A549 (cell line): ENCODE measurements at regions not wholly inside any gene's neighbourhood (a gene's known extent, or its start where the extent isn't known, plus 50 kb on each side); places are given as distances from the start of the nearest gene placed in this dataset.

Experiments used
- ATAC-seq, 2 experiments: fragments of 200-7000 bp in 1 of 2; fragments of >200 bp in 1 of 2; cut with Nextera tagmentation in 1 of 2; cut with Tn5 transposase in 1 of 2; 3 replicates each; pipeline versions ENCODE4 v1.8.0 to v1.9.1; 2018 to 2020; ENCODE audit warnings: mild to moderate bottlenecking in 1 of 2, moderate library complexity in 1 of 2
- CTCF ChIA-PET: fragments of 300-600 bp; sonication (Branson Sonifier 250); formaldehyde crosslinking; extraction: SDS; loops from one replicate; lab custom pipeline; 2021; ENCODE audit warnings: antibody characterized with exemption, inconsistent platforms; lab: Yijun Ruan, JAX
- POLR2A ChIA-PET: fragments of 350-600 bp; formaldehyde crosslinking; extraction: SDS; loops from one replicate; lab custom pipeline; 2021; ENCODE audit warnings: antibody characterized with exemption, inconsistent platforms; lab: Yijun Ruan, JAX
- DNase-seq, 2 experiments: peaks; one replicate each; pipeline versions ENCODE4 v3.0.0 to v3.0.0-alpha.2; 2011 to 2016; ENCODE audit warnings: low read depth in 1 of 2, low spot score in 1 of 2
- FAIRE-seq: peaks from 2 replicates; lab custom pipeline; 2011; peaks lifted over from hg19 to GRCh38; lab: Jason Lieb, UNC
- H3K27ac ChIP-seq, 2 experiments: fragments of >200 bp; sonication (Bioruptor Twin); formaldehyde crosslinking; 3 replicates each; pipeline ENCODE4 v1.5.1; 2016 to 2017
- H3K4me1 ChIP-seq: fragments of >200 bp; sonication (Bioruptor Twin); formaldehyde crosslinking; 3 replicates; pipeline ENCODE4 v1.6.1; 2016
- H3K4me2 ChIP-seq: fragments of >200 bp; sonication (Bioruptor Twin); formaldehyde crosslinking; 3 replicates; pipeline ENCODE4 v1.6.1; 2016
- H3K4me3 ChIP-seq: fragments of >200 bp; sonication (Bioruptor Twin); formaldehyde crosslinking; 3 replicates; pipeline ENCODE4 v1.5.1; 2016
- H3K9me3 ChIP-seq: fragments of >200 bp; sonication (Bioruptor Twin); formaldehyde crosslinking; 3 replicates; pipeline ENCODE4 v1.6.1; 2016
- ATOH8 ChIP-seq: fragments of 250-450 bp; sonication (Bioruptor Pico); IDR thresholded peaks from 2 replicates; pipeline ENCODE4 v1.5.0; 2020; ENCODE audit warnings: low read depth, mild to moderate bottlenecking, moderate library complexity
- BCL3 ChIP-seq: fragments of >200 bp; sonication (Bioruptor Twin); formaldehyde crosslinking; IDR thresholded peaks from 3 replicates; pipeline ENCODE4 v1.6.1; 2016
- CBX8 ChIP-seq: fragments of 200-600 bp; sonication (generic); IDR thresholded peaks from 2 replicates; pipeline ENCODE4 v1.6.1; 2016
- CHD2 ChIP-seq: fragments of 150-350 bp; IDR thresholded peaks from 2 replicates; pipeline ENCODE4 v1.6.1; 2014; ENCODE audit warnings: low read length; ENCODE audit not compliant: partially characterized antibody
- EHF ChIP-seq: fragments of 250-450 bp; sonication (Bioruptor Pico); IDR thresholded peaks from 2 replicates; pipeline ENCODE4 v1.5.0; 2020; ENCODE audit warnings: mild to moderate bottlenecking
- ELK1 ChIP-seq: fragments of 150-350 bp; IDR thresholded peaks from 2 replicates; pipeline ENCODE4 v1.6.1; 2014; ENCODE audit warnings: low read depth, mild to moderate bottlenecking, low read length
- EP300 ChIP-seq, 2 experiments: fragments of >200 bp; sonication (Bioruptor Twin); formaldehyde crosslinking; IDR thresholded peaks; 2 replicates in 1 of 2; 3 replicates in 1 of 2; pipeline ENCODE4 v1.6.1; 2016 to 2017
- FOSL2 ChIP-seq, 2 experiments: fragments of 450-650 bp in 1 of 2; fragments of >200 bp in 1 of 2; sonication (Bioruptor Twin) in 1 of 2; formaldehyde crosslinking; IDR thresholded peaks; 2 replicates each; pipeline versions ENCODE4 v1.5.0 to v1.6.1; 2016 to 2020; ENCODE audit warnings: mild to moderate bottlenecking in 1 of 2, moderate library complexity in 1 of 2
- HEYL ChIP-seq: fragments of 250-450 bp; sonication (Bioruptor Pico); IDR thresholded peaks from 2 replicates; pipeline ENCODE4 v1.8.0; 2021; ENCODE audit warnings: mild to moderate bottlenecking, moderate library complexity
- JUNB ChIP-seq: fragments of >200 bp; sonication (Bioruptor Twin); formaldehyde crosslinking; IDR thresholded peaks from 2 replicates; pipeline ENCODE4 v1.6.1; 2016
- KDM1A ChIP-seq: fragments of 200-600 bp; sonication (generic); IDR thresholded peaks from 2 replicates; pipeline ENCODE4 v1.6.1; 2016; ENCODE audit warnings: low read depth, mild to moderate bottlenecking
- MAFK ChIP-seq: fragments of 450-650 bp; IDR thresholded peaks from 2 replicates; pipeline ENCODE4 v1.6.1; 2014; ENCODE audit not compliant: partially characterized antibody
- MAX ChIP-seq: IDR thresholded peaks from 2 replicates; pipeline ENCODE4 v1.6.1; 2012
- POLR2A ChIP-seq: IDR thresholded peaks from 2 replicates; pipeline ENCODE4 v1.6.1; 2012; ENCODE audit warnings: mild to moderate bottlenecking, low read length
- POLR2AphosphoS2 ChIP-seq: conservative IDR thresholded peaks from 2 replicates; pipeline ENCODE4 v1.6.1; 2012; ENCODE audit warnings: low read length, improper control_type of control experiment, inconsistent platforms
- REST ChIP-seq: fragments of 200-600 bp; sonication (generic); IDR thresholded peaks from 2 replicates; pipeline ENCODE4 v1.6.1; 2016; ENCODE audit warnings: antibody characterized with exemption, mild to moderate bottlenecking, moderate library complexity
- RFX5 ChIP-seq: fragments of 450-650 bp; IDR thresholded peaks from 2 replicates; pipeline ENCODE4 v1.7.1; 2014; ENCODE audit warnings: antibody characterized with exemption, mild to moderate bottlenecking, moderate library complexity
- TFCP2L1 ChIP-seq: fragments of 250-450 bp; sonication (Bioruptor Pico); IDR thresholded peaks from 2 replicates; pipeline ENCODE4 v1.5.0; 2021; ENCODE audit warnings: mild to moderate bottlenecking
- TP53 ChIP-seq: fragments of 250-450 bp; sonication (Bioruptor Pico); IDR thresholded peaks from 2 replicates; pipeline ENCODE4 v1.5.0; 2021; ENCODE audit warnings: mild to moderate bottlenecking, moderate library complexity
- USF2 ChIP-seq: fragments of 450-650 bp; IDR thresholded peaks from 2 replicates; pipeline ENCODE4 v1.6.1; 2014; ENCODE audit warnings: antibody characterized with exemption
- ZC3H11A ChIP-seq: fragments of 450-650 bp; IDR thresholded peaks from 2 replicates; pipeline ENCODE4 v1.6.1; 2014; ENCODE audit warnings: antibody characterized with exemption, mild to moderate bottlenecking
- ZNF302 ChIP-seq: fragments of 250-450 bp; sonication (Bioruptor Pico); IDR thresholded peaks from 2 replicates; pipeline ENCODE4 v1.9.0; 2021; ENCODE audit warnings: inconsistent platforms, mild to moderate bottlenecking, moderate library complexity
- ZSCAN20 ChIP-seq: fragments of 250-450 bp; sonication (Bioruptor Pico); IDR thresholded peaks from 2 replicates; pipeline ENCODE4 v1.8.0; 2022; ENCODE audit warnings: mild to moderate bottlenecking, moderate library complexity
- WGBS: methylation state at CpG from one replicate; pipeline ENCODE4 v1.1.6; 2017; ENCODE audit errors: missing lambda C conversion rate; 5-methylcytosine and 5-hydroxymethylcytosine counted together

GRCh38 chr6:139695361-139695760, 320.9 kb upstream of the CITED2 start (continued):
- no peak for TF ChIP-seq POLR2A

- FAIRE-seq (no peak), DNase-seq (no peak)
- no peaks in the 10 kb centered on the region for H3K9me3 ChIP-seq
- no peak overlapping the region for H3K4me3 ChIP-seq
- POLR2A ChIA-PET: no interaction called here
- 43% methylated on average over 1 of the region's 1 CpG for WGBS
- H3K4me2 ChIP-seq: no peak overlapping the region
- TF ChIP-seq ELK1 (no peak), ATOH8 (CRISPR knock-in tag) (no peak), ZC3H11A (no peak), EP300 (IDR thresholded peaks at IDR 0.05) (no peak), POLR2A (no peak), EHF (CRISPR knock-in tag) (no peak), KDM1A (no peak)
- TF ChIP-seq, all 56 proteins: peak for 0
- ATAC-seq: no peak
- Histone ChIP-seq H3K4me1 (no peaks in the 10 kb centered on the region), H3K27ac (no peak overlapping the region)
- CTCF ChIA-PET: no interaction called here
Measured at GRCh38 chr6:139693735-139694134, 319.3 kb upstream of the CITED2 start.

- H3K4me3 ChIP-seq: no peak overlapping the region
- ChIA-PET CTCF (no interaction called here), POLR2A (no interaction called here)
- H3K4me1 ChIP-seq: no peaks in the 10 kb centered on the region
- FAIRE-seq (no peak), ATAC-seq (no peak), DNase-seq (no peak)
- TF ChIP-seq ZNF302: no peak
- TF ChIP-seq TFCP2L1 (CRISPR knock-in tag): no peak
- TF ChIP-seq JUNB: no peak
- TF ChIP-seq ZSCAN20 (CRISPR knock-in tag): no peak
- no peak for TF ChIP-seq REST
- no peak for TF ChIP-seq POLR2A
- no peak for TF ChIP-seq MAX
- no peak for TF ChIP-seq RFX5
- no peak for TF ChIP-seq KDM1A
- TF ChIP-seq CBX8: no peak
- TF ChIP-seq ELK1: no peak
- TF ChIP-seq USF2: no peak
- no peak for TF ChIP-seq TP53 (CRISPR knock-in tag)
- no peak for TF ChIP-seq BCL3
- TF ChIP-seq ATOH8 (CRISPR knock-in tag): no peak
- TF ChIP-seq CHD2: no peak
- TF ChIP-seq POLR2AphosphoS2: no peak
- TF ChIP-seq HEYL: no peak
- no peak for TF ChIP-seq FOSL2 (IDR thresholded peaks at IDR 0.05)
- TF ChIP-seq FOSL2 (CRISPR knock-in tag; IDR thresholded peaks at IDR 0.05): no peak
- TF ChIP-seq MAFK: no peak
- H3K27ac ChIP-seq: no peak overlapping the region
- H3K9me3 ChIP-seq: no peaks in the 10 kb centered on the region
- H3K4me2 ChIP-seq: no peak overlapping the region
- WGBS: 92% methylated on average over 1 of the region's 1 CpG
Measured at GRCh38 chr6:139690007-139690406, 315.6 kb upstream of the CITED2 start.
